ENCODE measurements at regions not wholly inside any gene's neighbourhood (a gene's known extent, or its start where the extent isn't known, plus 50 kb on each side); places are given as distances from the start of the nearest gene placed in this dataset.
A peak's percentile ranks its signal among the peaks of the same experiment; 100 is the strongest.
"Not testable (repeated sequence)": the region's sequence is repeated elsewhere in the genome, so short reads cannot be mapped to it uniquely, and the experiment has no call there.

DNA sequence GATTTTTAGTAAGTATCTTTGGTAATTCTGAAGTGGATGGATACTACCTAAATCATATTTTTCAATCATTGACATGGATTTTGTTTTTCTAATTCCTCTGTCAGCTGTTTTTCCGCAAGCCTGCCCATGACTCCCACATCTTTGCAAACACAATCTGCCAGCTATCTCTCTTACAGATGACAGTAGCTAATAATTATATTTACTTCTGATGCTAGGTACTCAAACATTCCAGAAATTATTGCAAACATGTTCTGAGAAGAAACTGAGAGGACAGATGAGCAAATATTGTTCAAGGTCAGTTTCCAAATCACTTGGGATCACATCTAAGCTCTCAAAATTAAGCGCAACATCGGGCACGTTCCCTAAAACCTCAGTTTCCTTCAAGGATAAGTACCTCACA, 270.0 kb upstream of the CDH19 start:
- ATAC-seq: no peak
- no peak overlapping the region for H3K4me3 ChIP-seq
- no peak for DNase-seq
- H3K27ac ChIP-seq: no peak overlapping the region
- TF ChIP-seq, protein P1, sequence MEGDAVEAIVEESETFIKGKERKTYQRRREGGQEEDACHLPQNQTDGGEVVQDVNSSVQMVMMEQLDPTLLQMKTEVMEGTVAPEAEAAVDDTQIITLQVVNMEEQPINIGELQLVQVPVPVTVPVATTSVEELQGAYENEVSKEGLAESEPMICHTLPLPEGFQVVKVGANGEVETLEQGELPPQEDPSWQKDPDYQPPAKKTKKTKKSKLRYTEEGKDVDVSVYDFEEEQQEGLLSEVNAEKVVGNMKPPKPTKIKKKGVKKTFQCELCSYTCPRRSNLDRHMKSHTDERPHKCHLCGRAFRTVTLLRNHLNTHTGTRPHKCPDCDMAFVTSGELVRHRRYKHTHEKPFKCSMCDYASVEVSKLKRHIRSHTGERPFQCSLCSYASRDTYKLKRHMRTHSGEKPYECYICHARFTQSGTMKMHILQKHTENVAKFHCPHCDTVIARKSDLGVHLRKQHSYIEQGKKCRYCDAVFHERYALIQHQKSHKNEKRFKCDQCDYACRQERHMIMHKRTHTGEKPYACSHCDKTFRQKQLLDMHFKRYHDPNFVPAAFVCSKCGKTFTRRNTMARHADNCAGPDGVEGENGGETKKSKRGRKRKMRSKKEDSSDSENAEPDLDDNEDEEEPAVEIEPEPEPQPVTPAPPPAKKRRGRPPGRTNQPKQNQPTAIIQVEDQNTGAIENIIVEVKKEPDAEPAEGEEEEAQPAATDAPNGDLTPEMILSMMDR (IDR thresholded peaks at IDR 0.05): no peak
- H3K9me3 ChIP-seq: no peaks in the 10 kb centered on the region
- no peaks in the 10 kb centered on the region for H3K27me3 ChIP-seq
- intact Hi-C loops (cut with DNase I): no loop called here
- H3K4me1 ChIP-seq: no peaks in the 10 kb centered on the region
- H3K36me3 ChIP-seq: no peaks in the 10 kb centered on the region

DNA sequence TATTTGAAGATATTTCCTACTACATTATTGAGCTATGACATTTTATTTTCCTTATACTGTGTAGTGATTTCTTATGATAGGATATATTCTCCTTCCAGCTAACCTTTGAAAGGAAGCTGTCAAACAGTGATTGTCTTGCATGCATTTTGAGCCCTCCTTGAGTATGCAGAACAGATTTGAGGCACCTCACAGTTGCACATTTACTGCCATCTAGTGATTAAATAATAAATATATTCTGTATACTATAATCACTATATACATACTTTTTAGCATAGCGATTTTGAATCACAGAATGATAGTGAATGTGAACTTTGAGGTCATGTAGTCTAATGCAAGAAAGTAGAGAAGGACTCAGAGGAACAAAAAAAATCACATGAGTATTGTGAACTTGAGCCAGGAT, 268.4 kb upstream of the CDH19 start:
- no peak overlapping the region for H3K27ac ChIP-seq
- H3K27me3 ChIP-seq: no peaks in the 10 kb centered on the region
- ATAC-seq (no peak), DNase-seq (no peak)
- TF ChIP-seq, protein P1 (IDR thresholded peaks at IDR 0.05): peak; percentile 19
- no peak overlapping the region for H3K4me3 ChIP-seq
- no peaks in the 10 kb centered on the region for H3K9me3 ChIP-seq
- H3K4me1 ChIP-seq: no peaks in the 10 kb centered on the region
- no peaks in the 10 kb centered on the region for H3K36me3 ChIP-seq
- intact Hi-C loops (cut with DNase I): no loop called here

DNA sequence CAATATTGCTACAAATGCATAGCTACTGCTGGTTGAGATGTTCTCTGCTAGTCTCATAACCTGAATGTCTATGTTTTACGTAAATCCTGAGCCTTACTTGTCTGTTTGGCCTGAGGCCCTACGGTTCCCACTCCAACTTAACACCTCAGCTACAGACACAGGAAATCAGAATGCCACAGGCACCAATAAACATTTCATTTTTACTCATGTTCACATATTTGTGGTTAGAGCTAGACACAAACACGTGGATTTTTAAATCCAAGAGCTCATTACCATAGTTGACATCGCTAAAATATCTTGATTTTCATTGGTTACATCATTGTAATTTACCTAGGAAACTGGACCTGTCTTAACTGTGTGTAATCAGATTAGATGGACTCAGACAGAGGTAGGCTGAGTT, 263.8 kb upstream of the CDH19 start:
- H3K9me3 ChIP-seq: no peaks in the 10 kb centered on the region
- no peak overlapping the region for H3K27ac ChIP-seq
- no peaks in the 10 kb centered on the region for H3K27me3 ChIP-seq
- no peaks in the 10 kb centered on the region for H3K36me3 ChIP-seq
- ATAC-seq: no peak
- DNase-seq: no peak
- no peak overlapping the region for H3K4me3 ChIP-seq
- intact Hi-C loops (cut with DNase I): no loop called here
- TF ChIP-seq, protein P1 (IDR thresholded peaks at IDR 0.05): no peak
- no peaks in the 10 kb centered on the region for H3K4me1 ChIP-seq

DNA sequence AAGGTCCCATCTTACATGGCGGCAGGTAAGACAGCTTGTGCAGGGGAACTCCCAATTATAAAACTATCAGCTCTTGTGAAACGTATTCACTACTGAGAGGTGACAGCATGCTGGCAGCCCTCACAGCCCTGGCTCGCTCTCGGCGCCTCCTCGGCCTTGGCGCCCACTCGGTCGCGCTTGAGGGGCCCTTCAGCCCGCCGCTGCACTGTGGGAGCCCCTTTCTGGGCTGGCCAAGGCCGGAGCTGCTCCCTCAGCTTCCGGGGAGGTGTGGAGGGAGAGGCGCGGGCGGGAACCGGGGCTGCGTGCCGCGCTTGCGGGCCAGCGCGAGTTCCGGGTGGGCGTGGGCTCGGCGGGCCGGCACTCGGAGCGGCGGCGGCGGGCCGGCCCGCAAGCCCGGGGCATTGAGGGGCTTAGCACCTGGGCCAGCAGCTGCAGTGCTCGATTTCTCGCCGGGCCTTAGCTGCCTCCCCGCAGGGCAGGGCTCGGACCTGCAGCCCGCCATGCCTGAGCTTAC, 262.6 kb upstream of the CDH19 start:
- H3K4me3 ChIP-seq; H3K27me3 ChIP-seq; H3K4me1 ChIP-seq; H3K36me3 ChIP-seq; H3K27ac ChIP-seq; ATAC-seq; intact Hi-C loops (cut with DNase I); H3K9me3 ChIP-seq: not testable (repeated sequence)
- peak; percentile 52 for DNase-seq

DNA sequence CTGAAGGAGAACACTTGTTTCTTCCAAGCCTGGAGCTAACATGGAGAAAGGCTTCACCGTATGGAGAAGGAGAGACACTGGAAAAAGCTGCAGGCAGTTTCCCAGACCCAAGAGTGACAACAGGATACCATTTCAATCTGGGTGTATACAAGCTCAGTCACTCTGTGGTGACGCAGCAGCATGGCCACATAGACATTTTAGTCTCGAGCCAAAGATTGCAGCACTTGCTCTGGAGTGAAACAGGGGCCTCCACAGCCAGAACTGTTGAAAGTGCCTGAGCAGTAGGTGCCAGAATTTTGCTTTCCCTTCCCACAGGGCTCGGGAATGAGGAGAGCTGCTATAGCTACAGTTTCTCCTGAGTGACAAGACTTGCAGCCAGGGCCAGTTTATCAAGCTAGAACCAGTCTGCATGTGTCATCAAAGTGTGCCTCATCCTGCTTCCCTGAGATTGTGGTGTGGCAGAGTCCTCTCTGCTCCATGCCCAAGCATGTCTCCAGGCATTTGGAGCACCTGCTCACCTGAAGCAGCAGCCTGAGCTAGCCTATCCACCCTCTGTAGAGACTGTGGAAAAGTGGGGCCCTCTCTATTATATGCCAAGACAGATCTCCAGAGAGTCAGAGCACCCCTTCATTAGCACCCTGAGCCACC, 234.6 kb upstream of the CDH19 start:
- Histone ChIP-seq H3K27ac (no peak overlapping the region), H3K36me3 (no peaks in the 10 kb centered on the region), H3K4me1 (no peaks in the 10 kb centered on the region), H3K4me3 (no peak overlapping the region), H3K9me3 (no peaks in the 10 kb centered on the region), H3K27me3 (no peaks in the 10 kb centered on the region)
- TF ChIP-seq, protein P1 (IDR thresholded peaks at IDR 0.05): no peak
- no peak for DNase-seq
- intact Hi-C loops (cut with DNase I): no loop called here
- ATAC-seq: peak; percentile 27

DNA sequence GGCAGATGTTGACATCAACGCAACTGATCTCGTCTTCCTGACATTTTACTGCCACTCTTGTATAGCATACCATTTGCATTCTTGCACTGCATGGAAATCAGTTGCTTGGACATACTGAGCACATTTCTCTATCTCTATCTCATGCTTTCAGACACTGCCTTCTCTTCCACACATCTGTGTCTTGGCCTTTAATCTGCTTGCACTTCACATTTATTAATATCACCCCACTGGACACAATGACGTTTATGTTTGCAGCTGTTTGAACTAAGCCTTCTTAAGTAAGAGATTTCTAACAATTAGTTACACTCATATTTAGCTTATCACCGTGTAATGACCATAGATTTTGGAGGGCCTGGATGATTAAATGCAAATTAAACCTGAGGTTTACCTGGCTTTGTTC, 229.8 kb upstream of the CDH19 start:
- Histone ChIP-seq H3K36me3 (no peaks in the 10 kb centered on the region), H3K27me3 (no peaks in the 10 kb centered on the region), H3K4me3 (no peak overlapping the region), H3K9me3 (no peaks in the 10 kb centered on the region), H3K27ac (no peak overlapping the region), H3K4me1 (no peaks in the 10 kb centered on the region)
- intact Hi-C loops (cut with DNase I): no loop called here
- TF ChIP-seq, protein P1 (IDR thresholded peaks at IDR 0.05): no peak
- no peak for ATAC-seq
- no peak for DNase-seq

Measured in upper lobe of right lung (tissue), 1 donor.